PC-3 (cell line): ENCODE measurements at regions not wholly inside any gene's neighbourhood (a gene's known extent, or its start where the extent isn't known, plus 50 kb on each side); places are given as distances from the start of the nearest gene placed in this dataset.

Experiments
- ATAC-seq: fragments of 200-7000 bp; cut with Tn5 transposase; 2 replicates; pipeline ENCODE4 v1.9.1; 2020; ENCODE audit warnings: mild to moderate bottlenecking, moderate library complexity
- BruUV-seq: library from RNA; stranded (reverse); fragments of 400-500 nt; replicated peaks from 2 replicates; lab custom pipeline; 2021; lab: Mats Ljungman, UMichigan
- CTCF ChIA-PET: fragments of 300-600 bp; sonication (Branson Sonifier 250); formaldehyde crosslinking; loops from one replicate; lab custom pipeline; 2022; ENCODE audit warnings: antibody characterized with exemption; lab: Charles Lee
- POLR2A ChIA-PET: fragments of 300-600 bp; sonication (Branson Sonifier 250); formaldehyde crosslinking; loops from one replicate; lab custom pipeline; 2022; ENCODE audit warnings: antibody characterized with exemption; ENCODE audit not compliant: unreplicated experiment; lab: Charles Lee
- DNase-seq: peaks from one replicate; pipeline ENCODE4 v3.0.0-alpha.2; 2015
- H2AFZ ChIP-seq: fragments of 300-600 bp; sonication (generic); 2 replicates; pipeline ENCODE4 v1.6.0; 2016; ENCODE audit warnings: antibody characterized with exemption, low read length
- H3F3A ChIP-seq: fragments of 300-600 bp; sonication (generic); one replicate; pipeline ENCODE4 v1.6.0; 2017; ENCODE audit warnings: antibody characterized with exemption, low read length, control low read depth, mild to moderate bottlenecking; ENCODE audit not compliant: unreplicated experiment
- H3K27ac ChIP-seq: fragments of 300-600 bp; sonication (generic); 2 replicates; pipeline ENCODE4 v1.5.1; 2016; ENCODE audit warnings: mild to moderate bottlenecking, low read length
- H3K27me3 ChIP-seq: fragments of 300-600 bp; sonication (generic); 2 replicates; pipeline ENCODE4 v1.6.1; 2016; ENCODE audit warnings: low read length, mixed read lengths
- H3K36me3 ChIP-seq: fragments of 300-600 bp; sonication (generic); 2 replicates; pipeline ENCODE4 v1.6.1; 2016; ENCODE audit warnings: low read depth, mixed run types, low read length, mixed read lengths
- H3K4me1 ChIP-seq: fragments of 300-600 bp; sonication (generic); 2 replicates; pipeline ENCODE4 v1.5.1; 2016; ENCODE audit warnings: low read length; ENCODE audit not compliant: insufficient read depth
- H3K4me2 ChIP-seq: fragments of 300-600 bp; sonication (generic); 2 replicates; pipeline ENCODE4 v1.6.0; 2016; ENCODE audit warnings: low read length
- H3K4me3 ChIP-seq: fragments of 300-600 bp; sonication (generic); 2 replicates; pipeline ENCODE4 v1.5.1; 2016; ENCODE audit warnings: mild to moderate bottlenecking, low read length, mixed read lengths
- H3K79me2 ChIP-seq: fragments of 300-600 bp; sonication (generic); 2 replicates; pipeline ENCODE4 v1.6.1; 2017; ENCODE audit warnings: low read length, mixed read lengths
- H3K9ac ChIP-seq: fragments of 300-600 bp; sonication (generic); 2 replicates; pipeline ENCODE4 v1.6.0; 2016; ENCODE audit warnings: mild to moderate bottlenecking, low read length
- H3K9me2 ChIP-seq: fragments of 300-600 bp; sonication (generic); replicated peaks from 2 replicates; pipeline ENCODE4 v1.6.1; 2016; ENCODE audit warnings: mixed run types, low read length, mixed read lengths
- H3K9me3 ChIP-seq: fragments of 300-600 bp; sonication (generic); 2 replicates; pipeline ENCODE4 v1.6.1; 2016; ENCODE audit warnings: low read length, mixed read lengths
- H4K20me1 ChIP-seq: fragments of 300-600 bp; sonication (generic); 2 replicates; pipeline ENCODE4 v1.6.1; 2016; ENCODE audit warnings: low read length, mixed read lengths
- EZH2 ChIP-seq: fragments of 300-600 bp; sonication (generic); IDR thresholded peaks from one replicate; pipeline ENCODE4 v1.6.1; 2017; ENCODE audit warnings: antibody characterized with exemption, mild to moderate bottlenecking, low read length; ENCODE audit not compliant: unreplicated experiment
- EZH2phosphoT487 ChIP-seq: fragments of 300-600 bp; sonication (generic); IDR thresholded peaks from 2 replicates; pipeline ENCODE4 v1.6.1; 2018; ENCODE audit warnings: mild to moderate bottlenecking, antibody characterized with exemption, low read length, borderline replicate concordance
- intact Hi-C: fragments of 100-400 bp; cut with micrococcal nuclease; formaldehyde crosslinking; loops from 2 replicates; pipeline ENCODE4 v1.9.0; 2023
- TF ChIP-seq, protein P1 (sequence below): fragments of 300-600 bp; sonication (generic); conservative IDR thresholded peaks from 2 replicates; pipeline ENCODE4 v1.5.1; 2017; ENCODE audit warnings: antibody characterized with exemption, low read depth, mild to moderate bottlenecking, low read length

DNA sequence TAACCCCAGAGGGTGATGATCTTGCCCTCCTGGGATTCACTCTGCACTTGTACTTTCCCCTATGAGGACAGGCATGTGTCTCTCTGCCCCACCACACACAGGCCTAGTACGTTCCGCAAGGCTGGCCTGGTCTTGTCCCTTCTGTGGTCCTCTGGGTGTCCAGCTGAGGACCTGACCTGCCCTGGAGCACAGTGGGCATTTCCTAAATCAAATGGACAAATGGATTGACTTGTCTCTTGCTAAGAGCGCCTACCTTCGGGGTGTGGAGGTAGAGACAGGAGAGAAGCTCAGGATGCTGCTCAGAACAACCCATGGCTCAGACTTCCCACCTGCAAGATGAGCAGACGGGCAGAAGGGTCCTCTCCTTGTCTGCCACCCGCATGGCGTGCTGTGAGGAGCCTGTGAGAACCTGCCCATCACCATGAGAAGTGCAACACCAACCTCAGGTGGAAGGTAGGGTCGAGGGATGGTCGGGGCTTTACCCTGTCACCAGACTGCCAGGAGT, 133.6 kb downstream of the MYCN start:
- Histone ChIP-seq H4K20me1 (no peaks in the 10 kb centered on the region), H3K27ac (no peak overlapping the region), H3K4me1 (no peaks in the 10 kb centered on the region), H3K4me2 (no peak overlapping the region), H3K4me3 (no peak overlapping the region), H3K9me3 (no peaks in the 10 kb centered on the region), H3K9ac (no peak overlapping the region), H3K27me3 (no peaks in the 10 kb centered on the region), H2AFZ (no peak overlapping the region), H3K79me2 (no peaks in the 10 kb centered on the region), H3F3A (no peaks in the 10 kb centered on the region), H3K36me3 (no peaks in the 10 kb centered on the region), H3K9me2 (no peaks in the 10 kb centered on the region)
- TF ChIP-seq, protein P1, sequence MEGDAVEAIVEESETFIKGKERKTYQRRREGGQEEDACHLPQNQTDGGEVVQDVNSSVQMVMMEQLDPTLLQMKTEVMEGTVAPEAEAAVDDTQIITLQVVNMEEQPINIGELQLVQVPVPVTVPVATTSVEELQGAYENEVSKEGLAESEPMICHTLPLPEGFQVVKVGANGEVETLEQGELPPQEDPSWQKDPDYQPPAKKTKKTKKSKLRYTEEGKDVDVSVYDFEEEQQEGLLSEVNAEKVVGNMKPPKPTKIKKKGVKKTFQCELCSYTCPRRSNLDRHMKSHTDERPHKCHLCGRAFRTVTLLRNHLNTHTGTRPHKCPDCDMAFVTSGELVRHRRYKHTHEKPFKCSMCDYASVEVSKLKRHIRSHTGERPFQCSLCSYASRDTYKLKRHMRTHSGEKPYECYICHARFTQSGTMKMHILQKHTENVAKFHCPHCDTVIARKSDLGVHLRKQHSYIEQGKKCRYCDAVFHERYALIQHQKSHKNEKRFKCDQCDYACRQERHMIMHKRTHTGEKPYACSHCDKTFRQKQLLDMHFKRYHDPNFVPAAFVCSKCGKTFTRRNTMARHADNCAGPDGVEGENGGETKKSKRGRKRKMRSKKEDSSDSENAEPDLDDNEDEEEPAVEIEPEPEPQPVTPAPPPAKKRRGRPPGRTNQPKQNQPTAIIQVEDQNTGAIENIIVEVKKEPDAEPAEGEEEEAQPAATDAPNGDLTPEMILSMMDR, result no peak
- intact Hi-C loops, result no loop called here
- ChIA-PET CTCF (no interaction called here), POLR2A (no interaction called here)
- no TSS peak for BruUV-seq
- no peak for ATAC-seq
- no peak for DNase-seq

DNA sequence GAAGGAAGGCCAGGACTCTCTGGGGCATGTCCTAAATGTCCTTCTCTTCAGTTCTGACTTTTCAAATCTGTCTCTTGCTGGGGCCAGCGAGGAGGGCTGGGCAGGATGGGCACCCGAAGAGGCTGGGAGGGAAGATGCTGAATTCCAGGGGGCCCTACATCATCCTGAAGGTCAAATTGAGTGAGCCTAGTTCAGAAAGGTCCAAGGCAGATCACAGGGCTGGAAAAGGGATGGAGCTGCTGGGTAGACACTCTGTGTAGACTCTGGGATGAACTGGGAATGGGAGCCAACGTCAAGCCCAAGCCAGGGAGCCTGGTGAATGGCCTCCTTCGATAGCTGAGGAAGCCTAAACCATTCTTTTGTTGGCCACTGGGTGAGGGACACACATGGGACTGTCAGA, 133.1 kb downstream of the MYCN start:
- no peak overlapping the region for H3K4me2 ChIP-seq
- DNase-seq, result no peak
- H4K20me1 ChIP-seq, result no peaks in the 10 kb centered on the region
- no peak overlapping the region for H3K9ac ChIP-seq
- H2AFZ ChIP-seq, result no peak overlapping the region
- no peaks in the 10 kb centered on the region for H3K9me3 ChIP-seq
- ATAC-seq, result no peak
- no TSS peak for BruUV-seq
- H3K36me3 ChIP-seq, result no peaks in the 10 kb centered on the region
- intact Hi-C loops, result no loop called here
- H3K27me3 ChIP-seq, result no peaks in the 10 kb centered on the region
- no peaks in the 10 kb centered on the region for H3K9me2 ChIP-seq
- TF ChIP-seq EZH2phosphoT487 (no peak), EZH2 (no peak)
- POLR2A ChIA-PET, result no interaction called here
- CTCF ChIA-PET, result no interaction called here
- H3K27ac ChIP-seq, result no peak overlapping the region
- no peak overlapping the region for H3K4me3 ChIP-seq
- no peaks in the 10 kb centered on the region for H3K79me2 ChIP-seq
- no peaks in the 10 kb centered on the region for H3F3A ChIP-seq
- H3K4me1 ChIP-seq, result no peaks in the 10 kb centered on the region

DNA sequence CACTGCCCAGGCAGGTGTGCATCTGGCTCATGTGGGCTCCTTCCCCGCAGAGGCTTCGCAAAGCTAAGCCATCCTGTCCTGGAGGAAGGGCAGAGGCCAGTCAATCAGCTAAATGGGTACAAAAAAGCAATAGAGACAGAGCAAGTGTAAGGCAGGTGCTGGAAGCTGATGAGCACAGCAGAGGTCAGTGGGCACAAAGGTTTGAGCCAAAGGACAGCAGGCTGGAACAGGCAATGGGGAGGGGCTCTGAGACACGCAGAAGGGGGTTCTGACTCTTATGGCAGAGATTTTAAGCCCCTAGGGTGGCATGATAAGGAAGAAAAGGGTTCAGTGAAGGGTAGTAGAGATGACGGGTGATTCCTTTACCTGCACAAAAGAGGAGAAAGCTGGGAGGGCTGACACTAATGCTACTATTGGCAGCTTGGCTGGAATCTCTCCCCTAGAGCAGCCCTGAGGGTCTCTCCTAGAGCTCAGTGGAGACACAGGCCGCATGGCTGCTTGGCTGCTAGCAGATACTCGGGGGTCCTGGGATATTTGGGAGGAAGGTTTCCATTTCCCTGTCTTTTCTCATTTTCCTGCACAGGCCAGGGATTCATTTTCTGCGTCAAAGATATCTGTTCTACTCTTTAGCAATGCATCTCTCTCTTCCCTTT, 132.4 kb downstream of the MYCN start:
- DNase-seq (no peak), ATAC-seq (no peak)
- Histone ChIP-seq H3K27ac (no peak overlapping the region), H3K4me2 (no peak overlapping the region), H4K20me1 (no peaks in the 10 kb centered on the region), H3F3A (no peaks in the 10 kb centered on the region), H3K9me2 (no peaks in the 10 kb centered on the region), H3K27me3 (no peaks in the 10 kb centered on the region), H2AFZ (no peak overlapping the region), H3K36me3 (no peaks in the 10 kb centered on the region), H3K79me2 (no peaks in the 10 kb centered on the region), H3K4me1 (no peaks in the 10 kb centered on the region), H3K9me3 (no peaks in the 10 kb centered on the region), H3K9ac (no peak overlapping the region), H3K4me3 (no peak overlapping the region)
- intact Hi-C loops, result no loop called here
- POLR2A ChIA-PET, result no interaction called here
- CTCF ChIA-PET, result no interaction called here
- BruUV-seq, result no TSS peak
- TF ChIP-seq EZH2phosphoT487, result no peak
- no peak for TF ChIP-seq EZH2
- TF ChIP-seq, protein P1, result no peak
